HepG2 (cell line): ENCODE measurements at regions not wholly inside any gene's neighbourhood (a gene's known extent, or its start where the extent isn't known, plus 50 kb on each side); places are given as distances from the start of the nearest gene placed in this dataset.
"Not testable (repeated sequence)": the region's sequence is repeated elsewhere in the genome, so short reads cannot be mapped to it uniquely, and the experiment has no call there.

ENCODE experiments used
- ATAC-seq: fragments of 200-7000 bp; cut with Tn5 transposase; 3 replicates; pipeline ENCODE4 v1.9.1; 2020; ENCODE audit warnings: mild to moderate bottlenecking, moderate library complexity
- BruUV-seq: library from RNA; stranded (reverse); fragments of 400-500 nt; replicated peaks from 2 replicates; lab custom pipeline; 2021; lab: Mats Ljungman, UMichigan
- CTCF ChIA-PET: fragments of 300-600 bp; formaldehyde crosslinking; extraction: SDS; loops from one replicate; lab custom pipeline; 2021; ENCODE audit warnings: low total read pairs, inconsistent platforms, low intra/inter-chr PET ratio; lab: Yijun Ruan, JAX
- POLR2A ChIA-PET: fragments of 350-600 bp; sonication (Branson Sonifier 250); formaldehyde crosslinking; loops from one replicate; lab custom pipeline; 2020; ENCODE audit warnings: antibody characterized with exemption, inconsistent platforms; lab: Yijun Ruan, JAX
- DNase-seq: peaks from one replicate; pipeline ENCODE4 v3.0.0-alpha.2; 2015; ENCODE audit warnings: low spot score
- FAIRE-seq: peaks from 3 replicates; lab custom pipeline; 2011; peaks lifted over from hg19 to GRCh38; lab: Jason Lieb, UNC
- H2AFZ ChIP-seq: one replicate; pipeline ENCODE4 v1.6.1; 2011; ENCODE audit warnings: low read length, inconsistent platforms
- H3K27ac ChIP-seq: fragments of 300-600 bp; 3 replicates; pipeline ENCODE4 v1.8.0; 2011; ENCODE audit warnings: mixed run types, mild to moderate bottlenecking, mixed read lengths, low read length, inconsistent platforms; ENCODE audit not compliant: insufficient read depth; ENCODE audit errors: extremely low read length
- H3K27me3 ChIP-seq, 2 experiments: fragments of 200-600 bp in 1 of 2; 2 replicates in 1 of 2; 3 replicates in 1 of 2; pipeline versions ENCODE4 v1.6.0 to v1.8.0; 2011; ENCODE audit warnings: low read length in 2 of 2, mild to moderate bottlenecking in 2 of 2, moderate library complexity in 2 of 2, inconsistent platforms in 1 of 2; ENCODE audit not compliant: insufficient read depth in 2 of 2, control insufficient read depth in 1 of 2
- H3K36me3 ChIP-seq, 2 experiments: fragments of 200-600 bp in 1 of 2; replicated peaks in 1 of 2; 2 replicates in 1 of 2; 3 replicates in 1 of 2; pipeline versions ENCODE4 v1.5.1 to v1.8.0; 2011; ENCODE audit warnings: low read length in 2 of 2, inconsistent platforms in 1 of 2; ENCODE audit not compliant: insufficient read depth in 2 of 2, control insufficient read depth in 1 of 2
- H3K4me1 ChIP-seq: 2 replicates; pipeline ENCODE4 v1.5.1; 2012; ENCODE audit warnings: low read length, inconsistent platforms; ENCODE audit not compliant: insufficient read depth
- H3K4me2 ChIP-seq: 2 replicates; pipeline ENCODE4 v1.6.0; 2011; ENCODE audit warnings: low read depth, low read length, inconsistent platforms
- H3K4me3 ChIP-seq, 3 experiments: fragments of 200-600 bp in 1 of 3; sonication (generic), shearing (Covaris generic) in 1 of 3; replicated peaks in 1 of 3; 2 replicates each; pipeline ENCODE4 v1.5.1; 2011 to 2016; ENCODE audit warnings: low read length in 3 of 3, inconsistent platforms in 2 of 3, low read depth in 2 of 3, mild to moderate bottlenecking in 2 of 3, control low read depth in 1 of 3, mixed read lengths in 1 of 3; ENCODE audit not compliant: insufficient read depth in 1 of 3
- H3K79me2 ChIP-seq: one replicate; pipeline ENCODE4 v1.6.1; 2011; ENCODE audit warnings: low read length, inconsistent platforms; ENCODE audit not compliant: insufficient read depth
- H3K9ac ChIP-seq: 2 replicates; pipeline ENCODE4 v1.6.0; 2011; ENCODE audit warnings: mild to moderate bottlenecking, low read depth, low read length, inconsistent platforms; ENCODE audit not compliant: insufficient read depth
- H3K9me3 ChIP-seq: 2 replicates; pipeline ENCODE4 v1.5.1; 2012; ENCODE audit warnings: mild to moderate bottlenecking, low read length
- H4K20me1 ChIP-seq: 2 replicates; pipeline ENCODE4 v1.6.0; 2011; ENCODE audit warnings: inconsistent platforms, mild to moderate bottlenecking, low read length, moderate library complexity; ENCODE audit not compliant: insufficient read depth
- HNRNPL ChIP-seq: fragments of 200-400 bp; formaldehyde crosslinking; IDR thresholded peaks from 2 replicates; pipeline ENCODE4 v1.6.1; 2017; ENCODE audit warnings: mild to moderate bottlenecking, low read depth, low read length
- WGBS: methylation state at CpG from one replicate; pipeline ENCODE4 v1.1.6; 2017; ENCODE audit warnings: low lambda C conversion rate; 5-methylcytosine and 5-hydroxymethylcytosine counted together
- in situ Hi-C: cut with HindIII; loops from 2 replicates; pipeline ENCODE4 v1.10.0; 2017; ENCODE audit warnings: low pct_unique_long_range_greater_than_20kb; ENCODE audit not compliant: extremely low pct_ligation_motif_present
- intact Hi-C: fragments of 100-400 bp; cut with micrococcal nuclease; formaldehyde crosslinking; loops from one replicate; pipeline ENCODE4 v1.10.0; 2022; ENCODE audit not compliant: unreplicated experiment
- TF ChIP-seq, protein P1 (sequence below): sonication (generic); formaldehyde crosslinking; IDR thresholded peaks from 2 replicates; pipeline ENCODE4 v1.5.0; 2020; ENCODE audit warnings: mild to moderate bottlenecking, missing genetic modification reagents, moderate library complexity
- TF ChIP-seq, protein P2 (sequence below): sonication (generic); formaldehyde crosslinking; IDR thresholded peaks from 2 replicates; pipeline ENCODE4 v1.5.1; 2020; ENCODE audit warnings: mild to moderate bottlenecking, missing genetic modification reagents, moderate library complexity

- H3K27me3 ChIP-seq, H3K79me2 ChIP-seq, H3K9ac ChIP-seq, H3K27ac ChIP-seq, intact Hi-C loops, in situ Hi-C loops, H3K9me3 ChIP-seq, H3K4me2 ChIP-seq, BruUV-seq, H3K36me3 ChIP-seq, H3K4me1 ChIP-seq, H2AFZ ChIP-seq, CTCF ChIA-PET, H4K20me1 ChIP-seq, FAIRE-seq, DNase-seq, POLR2A ChIA-PET: not testable (repeated sequence)
- TF ChIP-seq, protein P1, sequence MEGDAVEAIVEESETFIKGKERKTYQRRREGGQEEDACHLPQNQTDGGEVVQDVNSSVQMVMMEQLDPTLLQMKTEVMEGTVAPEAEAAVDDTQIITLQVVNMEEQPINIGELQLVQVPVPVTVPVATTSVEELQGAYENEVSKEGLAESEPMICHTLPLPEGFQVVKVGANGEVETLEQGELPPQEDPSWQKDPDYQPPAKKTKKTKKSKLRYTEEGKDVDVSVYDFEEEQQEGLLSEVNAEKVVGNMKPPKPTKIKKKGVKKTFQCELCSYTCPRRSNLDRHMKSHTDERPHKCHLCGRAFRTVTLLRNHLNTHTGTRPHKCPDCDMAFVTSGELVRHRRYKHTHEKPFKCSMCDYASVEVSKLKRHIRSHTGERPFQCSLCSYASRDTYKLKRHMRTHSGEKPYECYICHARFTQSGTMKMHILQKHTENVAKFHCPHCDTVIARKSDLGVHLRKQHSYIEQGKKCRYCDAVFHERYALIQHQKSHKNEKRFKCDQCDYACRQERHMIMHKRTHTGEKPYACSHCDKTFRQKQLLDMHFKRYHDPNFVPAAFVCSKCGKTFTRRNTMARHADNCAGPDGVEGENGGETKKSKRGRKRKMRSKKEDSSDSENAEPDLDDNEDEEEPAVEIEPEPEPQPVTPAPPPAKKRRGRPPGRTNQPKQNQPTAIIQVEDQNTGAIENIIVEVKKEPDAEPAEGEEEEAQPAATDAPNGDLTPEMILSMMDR = 0 out of 2 replicates have a peak, but pooled peaks have one; percentile 3
- TF ChIP-seq, protein P2, sequence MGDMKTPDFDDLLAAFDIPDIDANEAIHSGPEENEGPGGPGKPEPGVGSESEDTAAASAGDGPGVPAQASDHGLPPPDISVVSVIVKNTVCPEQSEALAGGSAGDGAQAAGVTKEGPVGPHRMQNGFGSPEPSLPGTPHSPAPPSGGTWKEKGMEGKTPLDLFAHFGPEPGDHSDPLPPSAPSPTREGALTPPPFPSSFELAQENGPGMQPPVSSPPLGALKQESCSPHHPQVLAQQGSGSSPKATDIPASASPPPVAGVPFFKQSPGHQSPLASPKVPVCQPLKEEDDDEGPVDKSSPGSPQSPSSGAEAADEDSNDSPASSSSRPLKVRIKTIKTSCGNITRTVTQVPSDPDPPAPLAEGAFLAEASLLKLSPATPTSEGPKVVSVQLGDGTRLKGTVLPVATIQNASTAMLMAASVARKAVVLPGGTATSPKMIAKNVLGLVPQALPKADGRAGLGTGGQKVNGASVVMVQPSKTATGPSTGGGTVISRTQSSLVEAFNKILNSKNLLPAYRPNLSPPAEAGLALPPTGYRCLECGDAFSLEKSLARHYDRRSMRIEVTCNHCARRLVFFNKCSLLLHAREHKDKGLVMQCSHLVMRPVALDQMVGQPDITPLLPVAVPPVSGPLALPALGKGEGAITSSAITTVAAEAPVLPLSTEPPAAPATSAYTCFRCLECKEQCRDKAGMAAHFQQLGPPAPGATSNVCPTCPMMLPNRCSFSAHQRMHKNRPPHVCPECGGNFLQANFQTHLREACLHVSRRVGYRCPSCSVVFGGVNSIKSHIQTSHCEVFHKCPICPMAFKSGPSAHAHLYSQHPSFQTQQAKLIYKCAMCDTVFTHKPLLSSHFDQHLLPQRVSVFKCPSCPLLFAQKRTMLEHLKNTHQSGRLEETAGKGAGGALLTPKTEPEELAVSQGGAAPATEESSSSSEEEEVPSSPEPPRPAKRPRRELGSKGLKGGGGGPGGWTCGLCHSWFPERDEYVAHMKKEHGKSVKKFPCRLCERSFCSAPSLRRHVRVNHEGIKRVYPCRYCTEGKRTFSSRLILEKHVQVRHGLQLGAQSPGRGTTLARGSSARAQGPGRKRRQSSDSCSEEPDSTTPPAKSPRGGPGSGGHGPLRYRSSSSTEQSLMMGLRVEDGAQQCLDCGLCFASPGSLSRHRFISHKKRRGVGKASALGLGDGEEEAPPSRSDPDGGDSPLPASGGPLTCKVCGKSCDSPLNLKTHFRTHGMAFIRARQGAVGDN (CRISPR knock-in tag) = 0 out of 2 replicates have a peak, but pooled peaks have one; percentile 19
- 0 out of 2 replicates have a peak, but pooled peaks have one; percentile 46 for TF ChIP-seq HNRNPL
- 79% methylated on average over 7 of the region's 43 CpGs for WGBS
- ATAC-seq = peak; percentile 97
- H3K4me3 ChIP-seq = peak overlapping the region in 1 of 3 experiments; percentile 33; a peak in 1 of 6 replicates
Observed at GRCh38 chr22:15775670-15776669, 86.1 kb downstream of the POTEH start.

DNA sequence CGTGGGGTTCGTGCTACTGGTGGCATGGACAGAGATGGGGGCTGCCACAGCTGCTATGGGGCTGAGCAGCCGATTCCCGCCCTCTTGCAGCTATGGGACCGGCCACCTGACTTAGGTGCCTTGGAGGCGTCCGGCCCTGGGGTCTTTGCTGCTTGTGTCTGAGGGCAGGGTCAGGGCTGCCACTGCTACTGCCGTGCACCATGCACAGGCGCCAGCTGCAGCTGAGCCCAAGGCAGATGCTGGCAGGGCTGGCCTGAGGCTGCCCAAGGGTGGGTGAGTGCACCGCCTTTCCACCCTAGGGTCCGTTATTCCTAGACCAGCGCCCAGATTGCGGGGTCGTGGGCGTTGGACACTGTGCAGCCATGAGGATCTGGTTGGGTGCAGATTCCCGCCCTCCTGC lies 86.9 kb downstream of the POTEH start:
- ATAC-seq = peak; percentile 40
- H3K9me3 ChIP-seq, H3K4me2 ChIP-seq, BruUV-seq, H3K79me2 ChIP-seq, intact Hi-C loops, H3K4me3 ChIP-seq, H2AFZ ChIP-seq, H3K4me1 ChIP-seq, H3K9ac ChIP-seq, H3K36me3 ChIP-seq, CTCF ChIA-PET, FAIRE-seq, POLR2A ChIA-PET, H3K27ac ChIP-seq, H4K20me1 ChIP-seq, DNase-seq, in situ Hi-C loops, H3K27me3 ChIP-seq: not testable (repeated sequence)
- 92% methylated on average over 2 of the region's 16 CpGs for WGBS

- H3K4me3 ChIP-seq, H3K4me1 ChIP-seq, H3K27me3 ChIP-seq, POLR2A ChIA-PET, H4K20me1 ChIP-seq, H3K9me3 ChIP-seq, in situ Hi-C loops, H2AFZ ChIP-seq, H3K4me2 ChIP-seq, intact Hi-C loops, H3K27ac ChIP-seq, CTCF ChIA-PET, H3K9ac ChIP-seq, DNase-seq, H3K36me3 ChIP-seq, FAIRE-seq, BruUV-seq, H3K79me2 ChIP-seq: not testable (repeated sequence)
- no CpG with 5 or more reads among the region's 24 CpGs for WGBS
- ATAC-seq = peak; percentile 1; the same call in 2 of the 3 replicates
Observed at GRCh38 chr22:15777150-15777549, 87.3 kb downstream of the POTEH start.
